T follicular helper cell (primary cell): ENCODE measurements at regions not wholly inside any gene's neighbourhood (a gene's known extent, or its start where the extent isn't known, plus 50 kb on each side); places are given as distances from the start of the nearest gene placed in this dataset.
"Not testable (repeated sequence)": the region's sequence is repeated elsewhere in the genome, so short reads cannot be mapped to it uniquely, and the experiment has no call there.

Experiments used
- DNase-seq: peaks from one replicate; pipeline ENCODE4 v3.0.0-alpha.2; 2020; ENCODE audit warnings: low read depth

GRCh38 chr5:89083791-89084190, 200.8 kb upstream of the MEF2C start:
- DNase-seq: no peak

GRCh38 chr5:89081360-89081759, 198.4 kb upstream of the MEF2C start:
- DNase-seq: no peak

- DNase-seq: no peak
Measured at GRCh38 chr5:89080467-89081116, 197.6 kb upstream of the MEF2C start.

- no peak for DNase-seq
Measured at GRCh38 chr5:89072842-89073672, 190.1 kb upstream of the MEF2C start.

- no peak for DNase-seq
Measured at GRCh38 chr5:89071941-89072331, 189.0 kb upstream of the MEF2C start.

GRCh38 chr5:89071101-89071940, 188.3 kb upstream of the MEF2C start:
- DNase-seq: no peak

- DNase-seq: no peak
Measured at GRCh38 chr5:89069591-89069990, 186.6 kb upstream of the MEF2C start.

GRCh38 chr5:89067362-89067761, 184.4 kb upstream of the MEF2C start:
- DNase-seq: no peak

GRCh38 chr5:89065919-89066318, 182.9 kb upstream of the MEF2C start:
- DNase-seq: no peak

- no peak for DNase-seq
Measured at GRCh38 chr5:89064736-89065135, 181.8 kb upstream of the MEF2C start.

GRCh38 chr5:89064054-89064453, 181.1 kb upstream of the MEF2C start:
- no peak for DNase-seq

- DNase-seq: no peak
Measured at GRCh38 chr5:89060768-89061167, 177.8 kb upstream of the MEF2C start.

- DNase-seq: no peak
Measured at GRCh38 chr5:89059274-89059673, 176.3 kb upstream of the MEF2C start.

- no peak for DNase-seq
Measured at GRCh38 chr5:89055695-89056085, 172.7 kb upstream of the MEF2C start.

GRCh38 chr5:89055015-89055694, 172.2 kb upstream of the MEF2C start:
- DNase-seq: no peak

GRCh38 chr5:89053547-89053946, 170.6 kb upstream of the MEF2C start:
- no peak for DNase-seq

- DNase-seq: not testable (repeated sequence)
Measured at GRCh38 chr5:89050062-89050461, 167.1 kb upstream of the MEF2C start.

- DNase-seq: no peak
Measured at GRCh38 chr5:89047571-89047970, 164.6 kb upstream of the MEF2C start.

- DNase-seq: no peak
Measured at GRCh38 chr5:89045216-89045615, 162.2 kb upstream of the MEF2C start.

- no peak for DNase-seq
Measured at GRCh38 chr5:89044674-89045200, 161.8 kb upstream of the MEF2C start.

GRCh38 chr5:89043676-89044075, 160.7 kb upstream of the MEF2C start:
- no peak for DNase-seq

- no peak for DNase-seq
Measured at GRCh38 chr5:89042746-89043145, 159.8 kb upstream of the MEF2C start.
